SH-SY5Y (cell line): ENCODE measurements at regions not wholly inside any gene's neighbourhood (a gene's known extent, or its start where the extent isn't known, plus 50 kb on each side); places are given as distances from the start of the nearest gene placed in this dataset.

Source experiments
- GATA2 ChIP-seq: IDR thresholded peaks from 2 replicates; pipeline ENCODE4 v1.6.1; 2011; ENCODE audit warnings: mild to moderate bottlenecking, low read depth, low read length
- GATA3 ChIP-seq: IDR thresholded peaks from 2 replicates; pipeline ENCODE4 v1.6.1; 2011; ENCODE audit warnings: low read depth, mild to moderate bottlenecking, low read length, moderate library complexity

GRCh38 chr2:8406271-8406670 lies 275.6 kb upstream of the ID2 start:
- TF ChIP-seq GATA2 (no peak), GATA3 (no peak)
